Gastroesophageal sphincter (tissue), 3 donors: ENCODE measurements at regions not wholly inside any gene's neighbourhood (a gene's known extent, or its start where the extent isn't known, plus 50 kb on each side); places are given as distances from the start of the nearest gene placed in this dataset.

Experiments used
- EP300 ChIP-seq: sonication (generic); formaldehyde crosslinking; IDR thresholded peaks from one replicate; pipeline ENCODE4 v1.6.1; 2017; ENCODE audit warnings: antibody characterized with exemption, mild to moderate bottlenecking
- TF ChIP-seq, protein P1 (sequence below), 4 experiments: fragments of 200-600 bp in 2 of 4; fragments of 450-650 bp in 2 of 4; sonication (generic) in 1 of 4; IDR thresholded peaks; one replicate each; pipeline ENCODE4 v1.5.1; 2017 to 2019; ENCODE audit warnings: antibody characterized with exemption in 4 of 4, mild to moderate bottlenecking in 2 of 4, moderate library complexity in 2 of 4

DNA sequence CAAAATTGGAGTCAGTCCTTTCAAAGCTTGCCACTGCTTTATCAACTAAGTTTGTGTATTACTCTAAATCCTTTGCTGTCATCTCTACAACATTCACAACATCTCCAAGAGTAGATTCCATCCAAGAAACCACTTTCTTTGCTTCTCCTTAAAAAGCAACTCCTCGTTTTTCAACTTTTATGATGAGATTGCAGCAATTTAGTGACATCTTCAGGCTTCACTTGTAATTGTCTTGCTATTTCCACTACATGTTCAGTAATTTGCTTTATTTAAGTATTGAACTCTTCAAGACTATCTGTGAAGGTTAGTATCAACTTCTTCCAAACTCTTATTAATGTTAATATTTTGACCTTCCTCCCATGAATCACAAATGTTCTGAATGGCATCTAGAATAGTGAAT, 747.9 kb downstream of the TMTC2 start:
- TF ChIP-seq, protein P1, sequence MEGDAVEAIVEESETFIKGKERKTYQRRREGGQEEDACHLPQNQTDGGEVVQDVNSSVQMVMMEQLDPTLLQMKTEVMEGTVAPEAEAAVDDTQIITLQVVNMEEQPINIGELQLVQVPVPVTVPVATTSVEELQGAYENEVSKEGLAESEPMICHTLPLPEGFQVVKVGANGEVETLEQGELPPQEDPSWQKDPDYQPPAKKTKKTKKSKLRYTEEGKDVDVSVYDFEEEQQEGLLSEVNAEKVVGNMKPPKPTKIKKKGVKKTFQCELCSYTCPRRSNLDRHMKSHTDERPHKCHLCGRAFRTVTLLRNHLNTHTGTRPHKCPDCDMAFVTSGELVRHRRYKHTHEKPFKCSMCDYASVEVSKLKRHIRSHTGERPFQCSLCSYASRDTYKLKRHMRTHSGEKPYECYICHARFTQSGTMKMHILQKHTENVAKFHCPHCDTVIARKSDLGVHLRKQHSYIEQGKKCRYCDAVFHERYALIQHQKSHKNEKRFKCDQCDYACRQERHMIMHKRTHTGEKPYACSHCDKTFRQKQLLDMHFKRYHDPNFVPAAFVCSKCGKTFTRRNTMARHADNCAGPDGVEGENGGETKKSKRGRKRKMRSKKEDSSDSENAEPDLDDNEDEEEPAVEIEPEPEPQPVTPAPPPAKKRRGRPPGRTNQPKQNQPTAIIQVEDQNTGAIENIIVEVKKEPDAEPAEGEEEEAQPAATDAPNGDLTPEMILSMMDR (IDR thresholded peaks at IDR 0.05): no peak
- TF ChIP-seq EP300: no peak
